Tibial nerve (tissue), 4 donors: ENCODE measurements at regions not wholly inside any gene's neighbourhood (a gene's known extent, or its start where the extent isn't known, plus 50 kb on each side); places are given as distances from the start of the nearest gene placed in this dataset.

Source experiments
- EP300 ChIP-seq, 2 donors: sonication (generic); formaldehyde crosslinking; IDR thresholded peaks; one replicate each; pipeline ENCODE4 v1.6.1; 2017; ENCODE audit warnings: antibody characterized with exemption in 2 of 2, mild to moderate bottlenecking in 1 of 2
- POLR2A ChIP-seq, 2 donors: fragments of 450-650 bp; IDR thresholded peaks; one replicate each; pipeline ENCODE4 v1.6.1; 2017; ENCODE audit warnings: antibody characterized with exemption in 2 of 2, mild to moderate bottlenecking in 2 of 2, moderate library complexity in 2 of 2
- TF ChIP-seq, protein P1 (sequence below), 5 experiments: fragments of 200-600 bp in 3 of 5; fragments of 450-650 bp in 2 of 5; sonication (generic) in 3 of 5; IDR thresholded peaks; one replicate each; pipeline ENCODE4 v1.5.1; 2016 to 2019; ENCODE audit warnings: antibody characterized with exemption in 5 of 5, mild to moderate bottlenecking in 3 of 5, moderate library complexity in 2 of 5

DNA sequence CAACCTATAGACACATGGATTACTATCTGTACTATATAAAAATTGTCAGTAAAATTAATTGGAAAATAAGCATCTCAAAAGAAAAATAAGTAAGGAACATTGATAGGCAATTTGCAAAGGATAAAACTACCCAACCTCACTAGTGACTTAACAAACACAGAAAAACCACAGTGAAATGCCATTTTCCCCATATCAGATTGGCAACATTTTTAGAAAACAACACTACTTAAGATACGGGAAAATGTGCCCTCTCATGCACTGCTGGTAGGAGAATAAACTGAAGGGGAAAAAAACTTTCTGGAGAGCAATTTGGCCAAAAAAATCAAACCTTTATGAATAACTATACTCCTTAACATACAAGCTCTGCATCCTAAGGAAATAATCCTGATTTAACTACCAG is 254.0 kb downstream of the DEPDC1B start:
- TF ChIP-seq, protein P1, sequence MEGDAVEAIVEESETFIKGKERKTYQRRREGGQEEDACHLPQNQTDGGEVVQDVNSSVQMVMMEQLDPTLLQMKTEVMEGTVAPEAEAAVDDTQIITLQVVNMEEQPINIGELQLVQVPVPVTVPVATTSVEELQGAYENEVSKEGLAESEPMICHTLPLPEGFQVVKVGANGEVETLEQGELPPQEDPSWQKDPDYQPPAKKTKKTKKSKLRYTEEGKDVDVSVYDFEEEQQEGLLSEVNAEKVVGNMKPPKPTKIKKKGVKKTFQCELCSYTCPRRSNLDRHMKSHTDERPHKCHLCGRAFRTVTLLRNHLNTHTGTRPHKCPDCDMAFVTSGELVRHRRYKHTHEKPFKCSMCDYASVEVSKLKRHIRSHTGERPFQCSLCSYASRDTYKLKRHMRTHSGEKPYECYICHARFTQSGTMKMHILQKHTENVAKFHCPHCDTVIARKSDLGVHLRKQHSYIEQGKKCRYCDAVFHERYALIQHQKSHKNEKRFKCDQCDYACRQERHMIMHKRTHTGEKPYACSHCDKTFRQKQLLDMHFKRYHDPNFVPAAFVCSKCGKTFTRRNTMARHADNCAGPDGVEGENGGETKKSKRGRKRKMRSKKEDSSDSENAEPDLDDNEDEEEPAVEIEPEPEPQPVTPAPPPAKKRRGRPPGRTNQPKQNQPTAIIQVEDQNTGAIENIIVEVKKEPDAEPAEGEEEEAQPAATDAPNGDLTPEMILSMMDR (IDR thresholded peaks at IDR 0.05), result no peak
- no peak for TF ChIP-seq POLR2A (IDR thresholded peaks at IDR 0.05)
- no peak for TF ChIP-seq EP300 (IDR thresholded peaks at IDR 0.05)
